SK-N-SH treated with all-trans-retinoic acid at 6 μM for 48 hours (cell line): ENCODE measurements at regions not wholly inside any gene's neighbourhood (a gene's known extent, or its start where the extent isn't known, plus 50 kb on each side); places are given as distances from the start of the nearest gene placed in this dataset.

Experiments used
- ATAC-seq: fragments of 200-7000 bp; cut with Tn5 transposase; 3 replicates; pipeline ENCODE4 v1.9.1; 2020; ENCODE audit warnings: mild to moderate bottlenecking, moderate library complexity
- ARNTL ChIP-seq: fragments of 450-650 bp; formaldehyde crosslinking; IDR thresholded peaks from 2 replicates; pipeline ENCODE4 v1.5.0; 2020; ENCODE audit warnings: low read depth, mild to moderate bottlenecking, moderate library complexity, borderline replicate concordance
- BACH2 ChIP-seq: fragments of 250-450 bp; sonication (Bioruptor Pico); IDR thresholded peaks from 2 replicates; pipeline ENCODE4 v1.9.0; 2021; ENCODE audit warnings: mild to moderate bottlenecking, borderline replicate concordance
- CREB5 ChIP-seq: fragments of 250-450 bp; sonication (Bioruptor Pico); IDR thresholded peaks from 2 replicates; pipeline ENCODE4 v1.5.1; 2020; ENCODE audit warnings: low read depth, mild to moderate bottlenecking, moderate library complexity
- CSDC2 ChIP-seq: fragments of 250-450 bp; sonication (Bioruptor Pico); IDR thresholded peaks from 2 replicates; pipeline ENCODE4 v1.5.0; 2020; ENCODE audit warnings: mild to moderate bottlenecking, moderate library complexity
- CSRNP3 ChIP-seq: fragments of 250-450 bp; sonication (Bioruptor Pico); IDR thresholded peaks from 2 replicates; pipeline ENCODE4 v1.5.1; 2021; ENCODE audit warnings: mild to moderate bottlenecking, moderate library complexity
- ESRRG ChIP-seq: fragments of 250-450 bp; sonication (Bioruptor Pico); IDR thresholded peaks from 2 replicates; pipeline ENCODE4 v1.6.1; 2021; ENCODE audit warnings: mild to moderate bottlenecking
- OSR1 ChIP-seq: fragments of 250-450 bp; sonication (Bioruptor Pico); IDR thresholded peaks from 2 replicates; pipeline ENCODE4 v1.8.0; 2022; ENCODE audit warnings: moderate library complexity, mild to moderate bottlenecking, inconsistent platforms
- PATZ1 ChIP-seq: fragments of 250-450 bp; sonication (Bioruptor Pico); IDR thresholded peaks from 2 replicates; pipeline ENCODE4 v1.8.0; 2020; ENCODE audit warnings: mild to moderate bottlenecking, moderate library complexity, borderline replicate concordance
- POU6F1 ChIP-seq: fragments of 250-450 bp; sonication (Bioruptor Pico); IDR thresholded peaks from 2 replicates; pipeline ENCODE4 v1.8.0; 2021; ENCODE audit warnings: low read depth, mild to moderate bottlenecking, moderate library complexity, borderline replicate concordance
- PPARA ChIP-seq: fragments of 250-450 bp; sonication (Bioruptor Pico); IDR thresholded peaks from 2 replicates; pipeline ENCODE4 v1.5.0; 2020; ENCODE audit warnings: mild to moderate bottlenecking, borderline replicate concordance
- RARB ChIP-seq: fragments of 250-450 bp; sonication (Bioruptor Pico); IDR thresholded peaks from 2 replicates; pipeline ENCODE4 v1.8.0; 2021; ENCODE audit warnings: mild to moderate bottlenecking, moderate library complexity
- TCF4 ChIP-seq: fragments of 250-450 bp; sonication (Bioruptor Pico); IDR thresholded peaks from 2 replicates; pipeline ENCODE4 v1.8.0; 2021; ENCODE audit warnings: mild to moderate bottlenecking, moderate library complexity, borderline replicate concordance
- TOX ChIP-seq: fragments of 250-450 bp; sonication (Bioruptor Pico); IDR thresholded peaks from 2 replicates; pipeline ENCODE4 v1.8.0; 2021; ENCODE audit warnings: mild to moderate bottlenecking, moderate library complexity, borderline replicate concordance
- TSHZ2 ChIP-seq: fragments of 250-450 bp; sonication (Bioruptor Pico); IDR thresholded peaks from 2 replicates; pipeline ENCODE4 v1.5.0; 2020; ENCODE audit warnings: mild to moderate bottlenecking, moderate library complexity
- ZC3H10 ChIP-seq: fragments of 250-450 bp; sonication (Bioruptor Pico); IDR thresholded peaks from 2 replicates; pipeline ENCODE4 v1.5.1; 2021; ENCODE audit warnings: mild to moderate bottlenecking, moderate library complexity
- ZFP3 ChIP-seq: fragments of 250-450 bp; sonication (Bioruptor Pico); IDR thresholded peaks from 2 replicates; pipeline ENCODE4 v1.5.0; 2020; ENCODE audit warnings: mild to moderate bottlenecking, moderate library complexity
- ZFP30 ChIP-seq: fragments of 450-650 bp; formaldehyde crosslinking; IDR thresholded peaks from 2 replicates; pipeline ENCODE4 v1.5.0; 2022; ENCODE audit warnings: mild to moderate bottlenecking, moderate library complexity
- ZNF70 ChIP-seq: fragments of 450-650 bp; formaldehyde crosslinking; IDR thresholded peaks from 2 replicates; pipeline ENCODE4 v1.5.0; 2020; ENCODE audit warnings: mild to moderate bottlenecking, moderate library complexity
- ZNF8 ChIP-seq: fragments of 450-650 bp; formaldehyde crosslinking; IDR thresholded peaks from 2 replicates; pipeline ENCODE4 v1.5.0; 2020; ENCODE audit warnings: mild to moderate bottlenecking, moderate library complexity

- TF ChIP-seq CSRNP3 (CRISPR knock-in tag): no peak
- no peak for TF ChIP-seq PPARA
- TF ChIP-seq ZFP30 (CRISPR knock-in tag): no peak
Observed at GRCh38 chr13:32881074-32881776, 135.0 kb upstream of the KL start (continued).

- ATAC-seq: no peak
Observed at GRCh38 chr13:32881777-32882145, 134.5 kb upstream of the KL start.

GRCh38 chr13:32882691-32883090, 133.5 kb upstream of the KL start:
- ATAC-seq: no peak
- TF ChIP-seq TSHZ2 (CRISPR knock-in tag): no peak
- TF ChIP-seq ESRRG: no peak
- TF ChIP-seq RARB (CRISPR knock-in tag): no peak
- TF ChIP-seq, all 23 proteins: peak for 0

More at GRCh38 chr13:32881777-32882145, 134.5 kb upstream of the KL start:
- no peak for TF ChIP-seq PATZ1 (CRISPR knock-in tag)
- no peak for TF ChIP-seq PPARA
- no peak for TF ChIP-seq BACH2 (CRISPR knock-in tag)
- no peak for TF ChIP-seq TOX
- no peak for TF ChIP-seq OSR1 (CRISPR knock-in tag)

- ATAC-seq: peak; percentile 46; the same call in 2 of the 3 replicates
- TF ChIP-seq CREB5 (CRISPR knock-in tag) (no peak), OSR1 (CRISPR knock-in tag) (no peak), TOX (no peak), CSDC2 (CRISPR knock-in tag) (no peak), PATZ1 (CRISPR knock-in tag) (no peak), ZFP3 (CRISPR knock-in tag) (no peak), POU6F1 (CRISPR knock-in tag) (no peak), ESRRG (no peak), CSRNP3 (CRISPR knock-in tag) (no peak), ZNF8 (CRISPR knock-in tag) (no peak), TCF4 (CRISPR knock-in tag) (no peak), ZC3H10 (CRISPR knock-in tag) (no peak), ZFP30 (CRISPR knock-in tag) (no peak), RARB (CRISPR knock-in tag) (no peak), ZNF70 (CRISPR knock-in tag) (no peak), ARNTL (CRISPR knock-in tag) (no peak), TSHZ2 (CRISPR knock-in tag) (no peak)
Observed at GRCh38 chr13:32883474-32883873, 132.7 kb upstream of the KL start.
